IgD-negative memory B cell (primary cell): ENCODE measurements at regions not wholly inside any gene's neighbourhood (a gene's known extent, or its start where the extent isn't known, plus 50 kb on each side); places are given as distances from the start of the nearest gene placed in this dataset.

ENCODE experiments used
- H3K27ac Mint-ChIP-seq, 3 donors: one replicate each; pipeline ENCODE4 v1.8.0; 2020 to 2022; ENCODE audit warnings: mild to moderate bottlenecking in 3 of 3, mixed read lengths in 3 of 3, moderate library complexity in 1 of 3
- H3K27me3 Mint-ChIP-seq: one replicate; pipeline ENCODE4 v1.8.0; 2021; ENCODE audit warnings: mixed read lengths
- H3K36me3 Mint-ChIP-seq: one replicate; pipeline ENCODE4 v1.8.0; 2020; ENCODE audit warnings: mild to moderate bottlenecking, mixed read lengths
- H3K4me1 Mint-ChIP-seq, 3 donors: one replicate each; pipeline ENCODE4 v1.8.0; 2020 to 2022; ENCODE audit warnings: mixed read lengths in 3 of 3, mild to moderate bottlenecking in 1 of 3
- H3K4me3 Mint-ChIP-seq, 4 donors: one replicate each; pipeline ENCODE4 v1.8.0; 2020 to 2022; ENCODE audit warnings: mild to moderate bottlenecking in 4 of 4, mixed read lengths in 4 of 4, moderate library complexity in 3 of 4
- H3K9me3 Mint-ChIP-seq, 3 donors: one replicate each; pipeline ENCODE4 v1.8.0; 2020 to 2021; ENCODE audit warnings: mixed read lengths in 3 of 3, mild to moderate bottlenecking in 1 of 3

- Mint-ChIP-seq H3K4me3 (no peak overlapping the region), H3K9me3 (peaks cover 0 to 2% (median 0%) of the 10 kb centered on the region in 3 donors), H3K4me1 (peaks cover 0 to 5% (median 0%) of the 10 kb centered on the region in 3 donors), H3K36me3 (no peaks in the 10 kb centered on the region), H3K27ac (no peak overlapping the region), H3K27me3 (peaks cover 4% of the 10 kb centered on the region)
Measured at GRCh38 chr10:4257939-4258465, 473.0 kb upstream of the KLF6 start.

- peaks cover 0 to 2% (median 0%) of the 10 kb centered on the region in 3 donors for H3K9me3 Mint-ChIP-seq
- no peak overlapping the region for H3K4me3 Mint-ChIP-seq
- H3K4me1 Mint-ChIP-seq: peaks cover 0 to 5% (median 0%) of the 10 kb centered on the region in 3 donors
- no peaks in the 10 kb centered on the region for H3K36me3 Mint-ChIP-seq
- H3K27ac Mint-ChIP-seq: no peak overlapping the region
- peaks cover 4% of the 10 kb centered on the region for H3K27me3 Mint-ChIP-seq
Measured at GRCh38 chr10:4256971-4257370, 472.0 kb upstream of the KLF6 start.

GRCh38 chr10:4255751-4256150, 470.7 kb upstream of the KLF6 start:
- H3K27me3 Mint-ChIP-seq: peaks cover 4% of the 10 kb centered on the region
- peaks cover 0 to 5% (median 0%) of the 10 kb centered on the region in 3 donors for H3K4me1 Mint-ChIP-seq
- H3K36me3 Mint-ChIP-seq: no peaks in the 10 kb centered on the region
- H3K4me3 Mint-ChIP-seq: no peak overlapping the region
- H3K9me3 Mint-ChIP-seq: peaks cover 0 to 2% (median 0%) of the 10 kb centered on the region in 3 donors
- H3K27ac Mint-ChIP-seq: no peak overlapping the region

- peaks cover 4% of the 10 kb centered on the region for H3K27me3 Mint-ChIP-seq
- peaks cover 0 to 2% (median 0%) of the 10 kb centered on the region in 3 donors for H3K9me3 Mint-ChIP-seq
- H3K27ac Mint-ChIP-seq: no peak overlapping the region
- peaks cover 0 to 8% (median 7%) of the 10 kb centered on the region in 3 donors for H3K4me1 Mint-ChIP-seq
- no peaks in the 10 kb centered on the region for H3K36me3 Mint-ChIP-seq
- H3K4me3 Mint-ChIP-seq: no peak overlapping the region
Measured at GRCh38 chr10:4254101-4254994, 469.3 kb upstream of the KLF6 start.

- Mint-ChIP-seq H3K4me3 (no peak overlapping the region), H3K4me1 (peaks cover 0 to 8% (median 7%) of the 10 kb centered on the region in 3 donors), H3K36me3 (no peaks in the 10 kb centered on the region), H3K9me3 (no peaks in the 10 kb centered on the region), H3K27ac (no peak overlapping the region), H3K27me3 (peaks cover 4% of the 10 kb centered on the region)
Measured at GRCh38 chr10:4252701-4253100, 467.7 kb upstream of the KLF6 start.

- Mint-ChIP-seq H3K36me3 (no peaks in the 10 kb centered on the region), H3K27ac (no peak overlapping the region), H3K9me3 (no peaks in the 10 kb centered on the region), H3K4me3 (no peak overlapping the region), H3K4me1 (peaks cover 8 to 17% (median 17%) of the 10 kb centered on the region in 3 donors), H3K27me3 (peaks cover 3% of the 10 kb centered on the region)
Measured at GRCh38 chr10:4250587-4250887, 465.5 kb upstream of the KLF6 start.

GRCh38 chr10:4249841-4250586, 465.0 kb upstream of the KLF6 start:
- Mint-ChIP-seq H3K27ac (no peak overlapping the region), H3K4me3 (no peak overlapping the region), H3K9me3 (no peaks in the 10 kb centered on the region), H3K4me1 (peaks cover 8 to 17% (median 17%) of the 10 kb centered on the region in 3 donors), H3K27me3 (peaks cover 3% of the 10 kb centered on the region), H3K36me3 (no peaks in the 10 kb centered on the region)

GRCh38 chr10:4247379-4247778, 462.4 kb upstream of the KLF6 start:
- Mint-ChIP-seq H3K4me3 (no peak overlapping the region), H3K9me3 (no peaks in the 10 kb centered on the region), H3K36me3 (no peaks in the 10 kb centered on the region), H3K27ac (no peak overlapping the region), H3K27me3 (peaks cover 3% of the 10 kb centered on the region), H3K4me1 (peaks cover 8 to 17% (median 13%) of the 10 kb centered on the region in 3 donors)

- Mint-ChIP-seq H3K9me3 (no peaks in the 10 kb centered on the region), H3K36me3 (no peaks in the 10 kb centered on the region), H3K4me3 (peak overlapping the region in 1 of 4 donors; percentile 34), H3K27me3 (peaks cover 3% of the 10 kb centered on the region), H3K4me1 (peaks cover 8 to 17% (median 13%) of the 10 kb centered on the region in 3 donors), H3K27ac (no peak overlapping the region)
Measured at GRCh38 chr10:4246881-4247358, 461.9 kb upstream of the KLF6 start.

- H3K4me1 Mint-ChIP-seq: peaks cover 9 to 10% (median 10%) of the 10 kb centered on the region in 3 donors
- no peaks in the 10 kb centered on the region for H3K36me3 Mint-ChIP-seq
- H3K4me3 Mint-ChIP-seq: no peak overlapping the region
- H3K27ac Mint-ChIP-seq: no peak overlapping the region
- peaks cover 4% of the 10 kb centered on the region for H3K27me3 Mint-ChIP-seq
- H3K9me3 Mint-ChIP-seq: peaks cover 0 to 2% (median 0%) of the 10 kb centered on the region in 3 donors
Measured at GRCh38 chr10:4243651-4244050, 458.6 kb upstream of the KLF6 start.

- peaks cover 0 to 2% (median 0%) of the 10 kb centered on the region in 3 donors for H3K9me3 Mint-ChIP-seq
- H3K36me3 Mint-ChIP-seq: no peaks in the 10 kb centered on the region
- H3K4me3 Mint-ChIP-seq: no peak overlapping the region
- H3K27ac Mint-ChIP-seq: no peak overlapping the region
- H3K27me3 Mint-ChIP-seq: peaks cover 5% of the 10 kb centered on the region
- peaks cover 9 to 10% (median 10%) of the 10 kb centered on the region in 3 donors for H3K4me1 Mint-ChIP-seq
Measured at GRCh38 chr10:4243169-4243568, 458.2 kb upstream of the KLF6 start.

- Mint-ChIP-seq H3K27ac (no peak overlapping the region), H3K27me3 (peaks cover 7% of the 10 kb centered on the region), H3K4me1 (peaks cover 9 to 10% (median 10%) of the 10 kb centered on the region in 3 donors), H3K9me3 (peaks cover 0 to 2% (median 0%) of the 10 kb centered on the region in 3 donors), H3K36me3 (no peaks in the 10 kb centered on the region), H3K4me3 (no peak overlapping the region)
Measured at GRCh38 chr10:4242561-4243035, 457.6 kb upstream of the KLF6 start.

- Mint-ChIP-seq H3K36me3 (no peaks in the 10 kb centered on the region), H3K27me3 (peaks cover 7% of the 10 kb centered on the region), H3K9me3 (peaks cover 0 to 7% (median 2%) of the 10 kb centered on the region in 3 donors), H3K27ac (no peak overlapping the region), H3K4me1 (peaks cover 6 to 9% (median 8%) of the 10 kb centered on the region in 3 donors), H3K4me3 (no peak overlapping the region)
Measured at GRCh38 chr10:4241724-4242345, 456.8 kb upstream of the KLF6 start.

GRCh38 chr10:4240608-4241197, 455.7 kb upstream of the KLF6 start:
- H3K27me3 Mint-ChIP-seq: peaks cover 4% of the 10 kb centered on the region
- H3K9me3 Mint-ChIP-seq: peaks cover 0 to 7% (median 2%) of the 10 kb centered on the region in 3 donors
- no peaks in the 10 kb centered on the region for H3K36me3 Mint-ChIP-seq
- H3K4me1 Mint-ChIP-seq: peaks cover 0 to 2% (median 2%) of the 10 kb centered on the region in 3 donors
- no peak overlapping the region for H3K27ac Mint-ChIP-seq
- H3K4me3 Mint-ChIP-seq: no peak overlapping the region
